Adipocyte (in vitro differentiated cells): ENCODE measurements at regions not wholly inside any gene's neighbourhood (a gene's known extent, or its start where the extent isn't known, plus 50 kb on each side); places are given as distances from the start of the nearest gene placed in this dataset.

Source experiments
- DNase-seq: peaks from one replicate; pipeline ENCODE4 v3.0.0-alpha.2; 2015; ENCODE audit warnings: low read depth
- H3K27me3 ChIP-seq: replicated peaks from 2 replicates; pipeline ENCODE4 v1.7.0; 2013; ENCODE audit warnings: mild to moderate bottlenecking, low read length, moderate library complexity; ENCODE audit not compliant: control insufficient read depth, insufficient read depth
- H3K36me3 ChIP-seq: 2 replicates; pipeline ENCODE4 v1.7.0; 2013; ENCODE audit warnings: low read length, mild to moderate bottlenecking, moderate library complexity; ENCODE audit not compliant: control insufficient read depth, insufficient read depth, severe bottlenecking
- H3K4me1 ChIP-seq: 2 replicates; pipeline ENCODE4 v1.7.0; 2013; ENCODE audit warnings: mild to moderate bottlenecking, low read length, moderate library complexity; ENCODE audit not compliant: control insufficient read depth, insufficient read depth
- H3K4me3 ChIP-seq: 2 replicates; pipeline ENCODE4 v1.7.0; 2013; ENCODE audit warnings: mild to moderate bottlenecking, low read length, moderate library complexity
- H3K9ac ChIP-seq: 2 replicates; pipeline ENCODE4 v1.7.0; 2013; ENCODE audit warnings: mild to moderate bottlenecking, low read length, moderate library complexity
- H3K9me3 ChIP-seq: 2 replicates; pipeline ENCODE4 v1.7.0; 2013; ENCODE audit warnings: mild to moderate bottlenecking, low read length, moderate library complexity; ENCODE audit not compliant: control insufficient read depth

GRCh38 chr14:95455246-95455645, 61.2 kb downstream of the SYNE3 start:
- no peaks in the 10 kb centered on the region for H3K27me3 ChIP-seq
- peaks cover 77% of the 10 kb centered on the region for H3K36me3 ChIP-seq
- peaks cover 14% of the 10 kb centered on the region for H3K4me1 ChIP-seq
- no peak overlapping the region for H3K4me3 ChIP-seq
- no peaks in the 10 kb centered on the region for H3K9me3 ChIP-seq
- H3K9ac ChIP-seq, result no peak overlapping the region
- no peak for DNase-seq

GRCh38 chr14:95453713-95453980, 62.8 kb downstream of the SYNE3 start:
- Histone ChIP-seq H3K4me1 (peaks cover 16% of the 10 kb centered on the region), H3K27me3 (no peaks in the 10 kb centered on the region), H3K36me3 (peaks cover 80% of the 10 kb centered on the region), H3K9me3 (no peaks in the 10 kb centered on the region), H3K4me3 (no peak overlapping the region), H3K9ac (no peak overlapping the region)
- DNase-seq, result no peak

GRCh38 chr14:95452893-95453712, 63.3 kb downstream of the SYNE3 start:
- no peaks in the 10 kb centered on the region for H3K27me3 ChIP-seq
- H3K4me1 ChIP-seq, result peaks cover 14% of the 10 kb centered on the region
- H3K36me3 ChIP-seq, result peaks cover 86% of the 10 kb centered on the region
- no peaks in the 10 kb centered on the region for H3K9me3 ChIP-seq
- H3K4me3 ChIP-seq, result no peak overlapping the region
- H3K9ac ChIP-seq, result no peak overlapping the region
- no peak for DNase-seq

- no peaks in the 10 kb centered on the region for H3K9me3 ChIP-seq
- no peak overlapping the region for H3K9ac ChIP-seq
- no peak for DNase-seq
- H3K4me1 ChIP-seq, result peaks cover 13% of the 10 kb centered on the region
- no peaks in the 10 kb centered on the region for H3K27me3 ChIP-seq
- peaks cover 93% of the 10 kb centered on the region for H3K36me3 ChIP-seq
- no peak overlapping the region for H3K4me3 ChIP-seq
These were observed 64.1 kb downstream of the SYNE3 start for GRCh38 chr14:95452176-95452892.

- Histone ChIP-seq H3K4me1 (peaks cover 10% of the 10 kb centered on the region), H3K9me3 (no peaks in the 10 kb centered on the region), H3K4me3 (no peak overlapping the region), H3K36me3 (peaks cover 97% of the 10 kb centered on the region), H3K9ac (no peak overlapping the region), H3K27me3 (no peaks in the 10 kb centered on the region)
- DNase-seq, result no peak
These were observed 67.3 kb downstream of the SYNE3 start for GRCh38 chr14:95449131-95449530.

GRCh38 chr14:95446470-95446869, 70.0 kb downstream of the SYNE3 start:
- DNase-seq, result no peak
- Histone ChIP-seq H3K4me1 (peaks cover 15% of the 10 kb centered on the region), H3K36me3 (peaks cover 94% of the 10 kb centered on the region), H3K4me3 (no peak overlapping the region), H3K9me3 (no peaks in the 10 kb centered on the region), H3K9ac (no peak overlapping the region), H3K27me3 (no peaks in the 10 kb centered on the region)

GRCh38 chr14:95445676-95446075, 70.8 kb downstream of the SYNE3 start:
- Histone ChIP-seq H3K4me1 (peaks cover 15% of the 10 kb centered on the region), H3K27me3 (no peaks in the 10 kb centered on the region), H3K9me3 (no peaks in the 10 kb centered on the region), H3K36me3 (peaks cover 94% of the 10 kb centered on the region), H3K4me3 (no peak overlapping the region), H3K9ac (no peak overlapping the region)
- no peak for DNase-seq

- DNase-seq, result no peak
- Histone ChIP-seq H3K4me3 (no peak overlapping the region), H3K36me3 (peaks cover 94% of the 10 kb centered on the region), H3K4me1 (peaks cover 15% of the 10 kb centered on the region), H3K9ac (no peak overlapping the region), H3K27me3 (no peaks in the 10 kb centered on the region), H3K9me3 (no peaks in the 10 kb centered on the region)
These were observed 71.3 kb downstream of the SYNE3 start for GRCh38 chr14:95445161-95445560.

- Histone ChIP-seq H3K9ac (no peak overlapping the region), H3K36me3 (peaks cover 94% of the 10 kb centered on the region), H3K9me3 (no peaks in the 10 kb centered on the region), H3K4me3 (no peak overlapping the region), H3K4me1 (peaks cover 15% of the 10 kb centered on the region), H3K27me3 (no peaks in the 10 kb centered on the region)
- no peak for DNase-seq
These were observed 72.0 kb downstream of the SYNE3 start for GRCh38 chr14:95444132-95445129.

- DNase-seq, result peak; percentile 92
These were observed 73.8 kb downstream of the SYNE3 start for GRCh38 chr14:95442633-95443021.

More at GRCh38 chr14:95442633-95443021, 73.8 kb downstream of the SYNE3 start:
- no peak overlapping the region for H3K4me3 ChIP-seq
- H3K4me1 ChIP-seq, result peaks cover 7% of the 10 kb centered on the region
- no peaks in the 10 kb centered on the region for H3K9me3 ChIP-seq
- H3K27me3 ChIP-seq, result no peaks in the 10 kb centered on the region
- peak overlapping the region; percentile 57 for H3K9ac ChIP-seq
- H3K36me3 ChIP-seq, result peaks cover 92% of the 10 kb centered on the region
